Neural cell (in vitro differentiated cells): ENCODE measurements at regions not wholly inside any gene's neighbourhood (a gene's known extent, or its start where the extent isn't known, plus 50 kb on each side); places are given as distances from the start of the nearest gene placed in this dataset.

Experiments
- H2AFZ ChIP-seq: fragments of 200-600, 300-800 bp; sonication (generic), shearing (Covaris generic); 2 replicates; pipeline ENCODE4 v1.6.0; 2014; ENCODE audit warnings: low read depth, mild to moderate bottlenecking, antibody characterized with exemption, low read length, moderate library complexity
- H3F3A ChIP-seq: fragments of 200-600 bp; shearing (Covaris generic); 2 replicates; pipeline ENCODE4 v1.6.1; 2016; ENCODE audit warnings: mild to moderate bottlenecking, moderate library complexity, mixed read lengths, antibody characterized with exemption, low read length; ENCODE audit not compliant: insufficient read depth, poor library complexity, severe bottlenecking
- H3K27ac ChIP-seq: fragments of 200-600, 300-800 bp; sonication (generic), shearing (Covaris generic); 2 replicates; pipeline ENCODE4 v1.5.1; 2014; ENCODE audit warnings: mild to moderate bottlenecking, low read length, moderate library complexity
- H3K27me3 ChIP-seq: fragments of 300-800, 200-600 bp; sonication (generic), shearing (Covaris generic); 2 replicates; pipeline ENCODE4 v1.6.0; 2014; ENCODE audit warnings: mild to moderate bottlenecking, low read depth, low read length, moderate library complexity; ENCODE audit not compliant: insufficient read depth
- H3K36me3 ChIP-seq: fragments of 300-800, 200-600 bp; sonication (generic), shearing (Covaris generic); 2 replicates; pipeline ENCODE4 v1.5.1; 2014; ENCODE audit warnings: mild to moderate bottlenecking, antibody characterized with exemption, low read length, moderate library complexity; ENCODE audit not compliant: insufficient read depth
- H3K4me2 ChIP-seq: fragments of 300-800, 200-600 bp; sonication (generic), shearing (Covaris generic); 2 replicates; pipeline ENCODE4 v1.6.0; 2014; ENCODE audit warnings: mild to moderate bottlenecking, low read length
- H3K4me3 ChIP-seq: fragments of 300-800, 200-600 bp; sonication (generic), shearing (Covaris generic); 2 replicates; pipeline ENCODE4 v1.5.1; 2014; ENCODE audit warnings: mild to moderate bottlenecking, low read length, moderate library complexity
- H3K79me2 ChIP-seq: fragments of 200-600 bp; shearing (Covaris generic); replicated peaks from 2 replicates; pipeline ENCODE4 v1.6.0; 2014; ENCODE audit warnings: mild to moderate bottlenecking, low read length, moderate library complexity; ENCODE audit not compliant: insufficient read depth
- H3K9ac ChIP-seq: fragments of 300-800, 200-600 bp; sonication (generic), shearing (Covaris generic); 2 replicates; pipeline ENCODE4 v1.6.1; 2016; ENCODE audit warnings: mild to moderate bottlenecking, low read length, mixed read lengths
- H3K9me2 ChIP-seq: fragments of 200-600 bp; shearing (Covaris generic); 2 replicates; pipeline ENCODE4 v1.6.1; 2016; ENCODE audit warnings: mild to moderate bottlenecking, low read length, mixed read lengths; ENCODE audit not compliant: insufficient read depth
- H3K9me3 ChIP-seq: fragments of 200-600, 300-800 bp; sonication (generic), shearing (Covaris generic); 2 replicates; pipeline ENCODE4 v1.6.1; 2016; ENCODE audit warnings: mild to moderate bottlenecking, mixed run types, low read length, moderate library complexity, mixed read lengths
- H4K20me1 ChIP-seq: fragments of 200-600 bp; shearing (Covaris generic); 2 replicates; pipeline ENCODE4 v1.6.1; 2016; ENCODE audit warnings: mild to moderate bottlenecking, mixed run types; ENCODE audit not compliant: insufficient read depth
- EP300 ChIP-seq: fragments of 450-650 bp; conservative IDR thresholded peaks from 2 replicates; pipeline ENCODE4 v1.6.1; 2014; ENCODE audit warnings: antibody characterized with exemption, mild to moderate bottlenecking, moderate library complexity; ENCODE audit not compliant: poor library complexity, severe bottlenecking
- EZH2 ChIP-seq: fragments of 200-600, 300-800 bp; shearing (Covaris generic), sonication (generic); IDR thresholded peaks from 2 replicates; pipeline ENCODE4 v1.6.1; 2014; ENCODE audit warnings: antibody characterized with exemption, low read length, borderline replicate concordance, mild to moderate bottlenecking; ENCODE audit not compliant: insufficient read depth, poor library complexity, severe bottlenecking
- MXI1 ChIP-seq: fragments of 450-650 bp; conservative IDR thresholded peaks from 2 replicates; pipeline ENCODE4 v1.6.1; 2014; ENCODE audit warnings: antibody characterized with exemption, mild to moderate bottlenecking; ENCODE audit not compliant: poor library complexity, severe bottlenecking
- POLR2AphosphoS5 ChIP-seq: IDR thresholded peaks from 2 replicates; pipeline ENCODE4 v1.6.1; 2012
- RAD21 ChIP-seq: fragments of 450-650 bp; conservative IDR thresholded peaks from 2 replicates; pipeline ENCODE4 v1.6.1; 2014; ENCODE audit warnings: antibody characterized with exemption, mild to moderate bottlenecking, moderate library complexity
- REST ChIP-seq: IDR thresholded peaks from 2 replicates; pipeline ENCODE4 v1.6.1; 2012; ENCODE audit warnings: borderline replicate concordance
- SMC3 ChIP-seq: fragments of 450-650 bp; conservative IDR thresholded peaks from 2 replicates; pipeline ENCODE4 v1.6.1; 2014; ENCODE audit warnings: antibody characterized with exemption, mild to moderate bottlenecking, moderate library complexity; ENCODE audit not compliant: poor library complexity
- TAF1 ChIP-seq: IDR thresholded peaks from 2 replicates; pipeline ENCODE4 v1.6.1; 2012; ENCODE audit warnings: low read depth
- TF ChIP-seq, protein P1 (sequence below): fragments of 450-650 bp; IDR thresholded peaks from 2 replicates; pipeline ENCODE4 v1.5.1; 2014; ENCODE audit warnings: antibody characterized with exemption, mild to moderate bottlenecking, moderate library complexity; ENCODE audit not compliant: poor library complexity, severe bottlenecking

DNA sequence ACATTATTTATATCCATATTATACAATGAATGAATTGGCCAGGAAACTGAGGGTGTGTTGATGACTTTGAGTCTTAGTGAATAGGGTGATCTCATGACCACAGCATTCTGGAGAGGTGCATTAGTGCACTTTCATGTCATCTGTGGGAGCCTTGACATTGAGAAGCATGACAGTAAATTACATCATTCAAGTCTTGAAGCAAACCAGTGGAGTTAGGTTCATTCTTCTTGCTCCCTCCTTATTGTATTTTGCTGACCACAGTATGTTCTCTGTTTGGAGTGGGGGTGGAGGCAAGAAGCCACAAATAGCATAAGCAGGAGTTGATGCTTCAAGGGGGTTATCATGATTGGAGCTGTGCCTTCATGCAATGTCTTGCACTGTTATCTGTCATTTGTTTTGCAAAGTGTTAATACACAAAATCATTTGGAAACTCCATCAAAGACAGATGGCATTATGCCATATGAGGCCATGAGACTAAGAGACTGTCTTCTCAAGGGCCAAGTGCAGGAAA is 680.2 kb downstream of the NYAP2 start:
- H3K4me3 ChIP-seq = no peak overlapping the region

GRCh38 chr2:226079196-226079595 is 679.7 kb downstream of the NYAP2 start:
- no peaks in the 10 kb centered on the region for H3K9me2 ChIP-seq
- H4K20me1 ChIP-seq = no peaks in the 10 kb centered on the region
- no peaks in the 10 kb centered on the region for H3F3A ChIP-seq
- no peak overlapping the region for H3K27ac ChIP-seq
- H3K36me3 ChIP-seq = no peaks in the 10 kb centered on the region
- H3K4me2 ChIP-seq = no peak overlapping the region
- H3K4me3 ChIP-seq = no peak overlapping the region
- no peak overlapping the region for H2AFZ ChIP-seq
- no peaks in the 10 kb centered on the region for H3K79me2 ChIP-seq
- no peaks in the 10 kb centered on the region for H3K27me3 ChIP-seq
- no peak overlapping the region for H3K9ac ChIP-seq
- no peaks in the 10 kb centered on the region for H3K9me3 ChIP-seq
- TF ChIP-seq EZH2 (no peak), MXI1 (no peak), SMC3 (no peak), EP300 (no peak), REST (no peak), POLR2AphosphoS5 (no peak), RAD21 (no peak)
- TF ChIP-seq, protein P1, sequence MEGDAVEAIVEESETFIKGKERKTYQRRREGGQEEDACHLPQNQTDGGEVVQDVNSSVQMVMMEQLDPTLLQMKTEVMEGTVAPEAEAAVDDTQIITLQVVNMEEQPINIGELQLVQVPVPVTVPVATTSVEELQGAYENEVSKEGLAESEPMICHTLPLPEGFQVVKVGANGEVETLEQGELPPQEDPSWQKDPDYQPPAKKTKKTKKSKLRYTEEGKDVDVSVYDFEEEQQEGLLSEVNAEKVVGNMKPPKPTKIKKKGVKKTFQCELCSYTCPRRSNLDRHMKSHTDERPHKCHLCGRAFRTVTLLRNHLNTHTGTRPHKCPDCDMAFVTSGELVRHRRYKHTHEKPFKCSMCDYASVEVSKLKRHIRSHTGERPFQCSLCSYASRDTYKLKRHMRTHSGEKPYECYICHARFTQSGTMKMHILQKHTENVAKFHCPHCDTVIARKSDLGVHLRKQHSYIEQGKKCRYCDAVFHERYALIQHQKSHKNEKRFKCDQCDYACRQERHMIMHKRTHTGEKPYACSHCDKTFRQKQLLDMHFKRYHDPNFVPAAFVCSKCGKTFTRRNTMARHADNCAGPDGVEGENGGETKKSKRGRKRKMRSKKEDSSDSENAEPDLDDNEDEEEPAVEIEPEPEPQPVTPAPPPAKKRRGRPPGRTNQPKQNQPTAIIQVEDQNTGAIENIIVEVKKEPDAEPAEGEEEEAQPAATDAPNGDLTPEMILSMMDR = no peak

More for the DNA sequence above, 680.2 kb downstream of the NYAP2 start:
- no peaks in the 10 kb centered on the region for H3K9me2 ChIP-seq
- no peaks in the 10 kb centered on the region for H3K27me3 ChIP-seq
- no peaks in the 10 kb centered on the region for H4K20me1 ChIP-seq
- H3K9me3 ChIP-seq = no peaks in the 10 kb centered on the region
- H3F3A ChIP-seq = no peaks in the 10 kb centered on the region
- no peak overlapping the region for H3K9ac ChIP-seq
- H3K79me2 ChIP-seq = no peaks in the 10 kb centered on the region
- no peaks in the 10 kb centered on the region for H3K36me3 ChIP-seq
- H2AFZ ChIP-seq = no peak overlapping the region
- H3K4me2 ChIP-seq = no peak overlapping the region
- no peak for TF ChIP-seq POLR2AphosphoS5
- TF ChIP-seq, protein P1 = no peak
- no peak for TF ChIP-seq REST
- TF ChIP-seq SMC3 = no peak
- TF ChIP-seq EP300 = no peak
- TF ChIP-seq EZH2 = no peak
- no peak for TF ChIP-seq MXI1
- TF ChIP-seq RAD21 = no peak
- no peak for TF ChIP-seq TAF1
- no peak overlapping the region for H3K27ac ChIP-seq
